GM21723 (cell line): ENCODE measurements at regions not wholly inside any gene's neighbourhood (a gene's known extent, or its start where the extent isn't known, plus 50 kb on each side); places are given as distances from the start of the nearest gene placed in this dataset.

ENCODE experiments used
- ATAC-seq: cut with Tn5 transposase; IDR thresholded peaks from one replicate; pipeline ENCODE4 v1.9.1; 2021; ENCODE audit warnings: mild to moderate bottlenecking, moderate library complexity; ENCODE audit not compliant: unreplicated experiment

DNA sequence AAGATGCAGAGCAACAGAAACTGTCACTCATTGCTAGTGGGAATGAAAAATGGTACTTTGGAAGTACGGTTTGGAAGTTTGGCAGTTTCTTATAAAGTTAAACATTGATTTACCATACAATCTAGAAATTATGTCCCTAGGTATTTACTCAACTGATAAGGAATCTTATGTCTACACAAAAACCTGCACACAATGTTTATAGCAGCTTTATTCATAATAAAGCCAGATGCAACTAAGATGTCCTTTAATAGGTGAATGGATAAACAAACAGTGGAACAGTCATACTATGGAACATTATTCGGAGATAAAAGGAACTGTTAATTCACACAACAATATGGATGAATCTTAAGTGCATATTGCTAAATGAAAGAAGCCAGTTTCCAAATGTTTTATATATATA lies 96.2 kb upstream of the SIRPA start:
- no peak for ATAC-seq

DNA sequence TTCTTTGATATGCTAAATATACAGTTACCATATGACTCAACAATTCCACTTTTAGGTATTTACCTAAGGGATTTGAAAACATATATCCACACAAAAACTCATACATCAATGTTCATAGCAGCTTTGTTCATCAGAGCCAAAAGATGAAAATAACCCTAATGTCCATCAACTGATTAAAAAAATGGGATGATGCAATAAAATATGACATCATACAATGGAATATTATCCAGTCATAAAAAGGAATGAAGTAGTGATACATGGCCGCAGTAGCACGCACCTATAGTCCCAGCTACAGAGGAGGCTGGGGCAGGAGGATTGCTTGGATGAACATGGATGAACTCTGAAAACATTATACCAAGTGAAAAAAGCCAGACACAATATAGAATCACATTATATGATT lies 101.4 kb upstream of the SIRPA start:
- no peak for ATAC-seq

DNA sequence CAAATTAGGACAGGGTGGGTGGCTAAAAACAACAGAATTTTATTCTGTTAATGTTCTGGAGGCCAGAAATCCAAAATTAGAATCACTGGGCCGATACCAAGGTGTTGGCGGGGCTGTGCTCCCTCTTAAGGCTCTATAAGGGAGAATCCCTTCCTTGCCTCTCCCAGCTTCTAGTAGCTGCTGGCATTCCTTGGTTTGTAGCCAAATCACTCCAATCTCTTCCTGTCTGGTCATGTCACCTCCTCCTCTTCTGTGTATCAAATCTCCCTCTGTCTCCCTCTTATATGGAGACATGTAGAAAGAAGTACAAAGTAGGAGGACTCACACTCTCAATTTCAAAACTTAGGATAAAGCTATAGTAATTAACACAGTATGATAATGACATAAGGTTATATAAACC lies 102.9 kb upstream of the SIRPA start:
- ATAC-seq: no peak

DNA sequence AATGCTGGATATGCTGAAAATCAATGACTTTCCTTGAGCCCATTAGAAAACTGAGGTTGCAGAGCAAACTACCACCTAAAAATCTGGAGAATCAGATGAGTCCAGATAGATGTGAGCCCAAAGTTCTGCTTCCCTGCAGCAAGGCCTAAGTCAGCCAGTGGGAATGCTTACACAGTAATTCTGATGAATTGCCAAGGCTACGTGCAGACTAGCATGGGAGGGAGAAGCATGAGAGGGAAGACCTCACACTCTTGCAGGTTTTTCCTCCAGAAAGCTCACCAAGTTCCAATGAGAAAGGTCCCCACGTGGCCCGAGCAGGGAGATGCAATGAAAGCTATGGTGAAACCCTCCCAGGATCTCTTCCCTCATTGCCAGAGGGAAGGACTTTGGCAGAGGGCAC lies 104.8 kb upstream of the SIRPA start:
- no peak for ATAC-seq

DNA sequence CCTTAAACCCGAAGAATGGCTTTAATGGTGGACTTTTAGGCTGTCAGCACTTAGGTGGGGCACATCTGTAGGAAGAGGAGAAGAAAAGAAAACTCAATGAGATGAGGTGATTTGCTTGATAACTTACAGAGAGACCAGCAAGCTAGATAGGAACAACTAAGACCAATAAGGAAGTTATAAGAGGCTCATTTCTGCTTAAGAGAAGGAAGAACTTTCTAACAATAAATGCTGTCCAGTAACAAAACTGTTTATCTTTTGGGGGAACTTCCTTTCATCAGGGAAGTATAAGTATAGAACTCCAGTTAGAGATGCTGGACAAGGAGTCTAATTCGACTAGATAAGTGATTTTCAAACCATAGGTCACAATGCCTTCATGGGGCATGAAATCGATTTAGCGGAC lies 107.2 kb upstream of the SIRPA start:
- ATAC-seq: no peak

DNA sequence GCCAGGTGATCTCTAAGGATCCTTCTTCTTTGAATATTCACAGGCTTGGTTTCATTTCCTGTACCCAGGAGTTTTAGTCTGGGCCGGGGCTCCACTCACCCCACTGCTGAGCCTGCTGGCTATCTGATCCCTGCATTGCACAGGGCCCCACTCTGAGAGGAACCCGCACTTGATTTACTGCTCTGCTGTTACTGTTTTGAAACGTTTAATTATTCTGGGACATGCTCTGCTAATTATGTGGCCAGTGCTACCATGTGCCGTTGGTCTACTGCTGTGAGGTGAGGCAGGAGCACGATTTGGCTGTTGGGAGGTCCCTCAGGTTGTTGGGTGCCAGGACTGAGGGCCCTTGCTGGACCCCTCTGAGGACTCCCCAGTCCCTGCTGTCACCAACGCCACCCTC lies 108.7 kb upstream of the SIRPA start:
- no peak for ATAC-seq

DNA sequence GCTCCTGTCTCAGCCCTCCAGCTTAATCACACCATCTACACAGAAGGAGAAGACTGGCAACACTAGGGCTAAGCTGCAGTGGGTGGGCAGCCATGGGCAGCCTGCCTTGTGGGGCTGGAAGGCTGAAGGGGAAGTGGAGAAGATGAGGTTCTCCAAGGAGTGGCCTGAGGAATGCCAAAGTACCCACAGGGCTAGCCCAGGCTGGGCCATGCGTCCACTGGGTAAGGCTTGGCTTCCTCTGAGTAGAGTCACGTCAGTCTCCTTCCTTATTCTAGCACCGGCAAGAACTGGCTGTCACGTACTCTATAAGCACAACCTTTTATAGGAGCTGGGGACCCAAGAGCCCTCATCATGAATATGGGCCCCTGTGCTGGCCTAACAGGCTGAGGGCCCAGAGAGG lies 110.6 kb upstream of the SIRPA start:
- no peak for ATAC-seq

DNA sequence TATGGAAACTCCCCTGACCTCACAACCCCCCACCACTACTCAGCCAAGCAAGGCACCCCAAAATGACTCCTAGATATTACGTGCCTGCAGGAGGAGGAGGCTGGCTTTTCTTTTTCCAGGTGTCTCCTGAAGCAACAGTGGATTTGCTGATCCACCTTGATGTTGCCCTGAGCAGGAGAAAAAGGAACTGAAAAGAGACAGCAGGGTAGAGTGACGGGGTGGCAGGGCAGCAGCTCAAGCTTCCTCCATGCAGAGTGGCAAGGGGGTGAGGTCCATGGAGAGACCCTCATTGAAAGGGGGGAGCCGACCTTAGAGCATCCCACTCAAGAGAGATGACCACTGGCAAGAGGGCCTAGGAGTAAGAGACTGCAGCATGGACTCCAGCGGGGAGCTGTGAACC lies 112.0 kb upstream of the SIRPA start:
- ATAC-seq: no peak

DNA sequence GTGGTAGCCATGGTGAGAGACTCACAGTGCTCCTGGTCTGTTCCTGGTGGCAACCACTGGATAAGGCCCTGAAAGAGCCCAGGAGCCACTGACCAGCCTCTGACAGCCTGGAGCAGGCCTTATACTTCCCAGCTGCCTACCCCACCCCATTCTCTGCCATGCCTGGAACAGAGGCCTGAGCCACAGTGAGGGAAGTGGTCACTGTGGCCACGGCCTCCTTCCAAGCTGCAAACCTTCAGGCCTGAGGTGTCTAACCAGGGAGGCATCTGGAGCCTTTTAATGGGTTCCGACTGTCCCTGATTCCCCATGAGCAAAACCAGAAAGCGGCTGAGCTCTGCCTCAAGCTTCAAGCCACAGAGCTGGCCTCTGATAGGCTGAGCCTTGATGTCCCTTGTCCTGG lies 113.0 kb upstream of the SIRPA start:
- no peak for ATAC-seq

DNA sequence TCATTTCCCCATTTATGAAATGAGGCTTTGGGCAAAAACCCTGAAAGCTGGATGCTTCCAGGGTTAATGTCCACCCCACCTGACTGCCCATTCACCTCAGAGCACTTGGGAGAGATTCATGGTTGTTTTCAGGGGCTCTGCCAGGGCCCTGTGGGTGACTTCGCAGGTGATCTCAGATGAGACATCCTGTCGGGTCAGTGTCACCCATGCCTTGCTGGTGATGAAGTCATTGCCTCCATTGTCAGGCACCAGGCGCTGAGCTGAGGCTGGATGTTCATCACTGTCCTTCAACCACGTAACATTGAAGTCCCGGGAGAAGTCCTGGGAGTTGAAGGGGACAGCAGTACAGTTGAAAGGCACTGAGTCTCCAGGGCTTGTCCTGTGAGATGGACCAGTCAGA lies 115.6 kb upstream of the SIRPA start:
- no peak for ATAC-seq

DNA sequence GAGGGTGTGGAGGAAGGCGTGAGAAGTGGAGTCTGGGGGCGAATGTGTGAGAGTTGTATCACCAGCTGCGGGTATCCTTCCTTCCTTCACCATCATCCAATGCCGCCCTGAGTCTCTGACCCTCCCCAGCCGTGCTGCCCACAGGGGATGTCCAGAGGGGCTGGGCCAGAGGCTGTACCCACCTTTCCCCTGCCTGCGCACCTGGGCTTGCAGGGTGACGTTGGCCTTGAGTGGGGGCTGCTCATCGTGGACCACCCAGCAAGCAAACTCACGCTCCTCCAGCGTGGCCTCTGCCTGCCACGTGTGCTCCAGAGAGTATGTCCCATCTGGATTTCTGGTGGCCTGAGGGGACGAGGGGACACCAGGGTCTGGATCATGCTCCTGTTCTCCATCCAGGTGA lies 116.9 kb upstream of the SIRPA start:
- ATAC-seq: no peak

DNA sequence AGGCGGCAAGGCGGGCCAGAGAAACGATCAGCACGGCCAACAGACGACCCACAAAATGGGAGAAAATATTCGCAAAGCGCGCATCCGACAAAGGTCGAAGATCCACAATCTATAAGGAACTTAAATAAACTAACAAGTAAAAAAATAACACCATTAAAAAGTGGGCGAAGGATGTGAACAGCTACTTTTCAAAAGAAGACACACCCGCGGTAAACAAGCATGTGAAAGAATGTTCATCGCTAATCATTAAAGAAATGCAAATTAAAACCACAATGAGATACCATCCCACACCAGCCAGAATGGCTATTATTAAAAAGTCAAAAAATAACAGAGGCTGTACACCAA lies 117.8 kb upstream of the SIRPA start:
- no peak for ATAC-seq

DNA sequence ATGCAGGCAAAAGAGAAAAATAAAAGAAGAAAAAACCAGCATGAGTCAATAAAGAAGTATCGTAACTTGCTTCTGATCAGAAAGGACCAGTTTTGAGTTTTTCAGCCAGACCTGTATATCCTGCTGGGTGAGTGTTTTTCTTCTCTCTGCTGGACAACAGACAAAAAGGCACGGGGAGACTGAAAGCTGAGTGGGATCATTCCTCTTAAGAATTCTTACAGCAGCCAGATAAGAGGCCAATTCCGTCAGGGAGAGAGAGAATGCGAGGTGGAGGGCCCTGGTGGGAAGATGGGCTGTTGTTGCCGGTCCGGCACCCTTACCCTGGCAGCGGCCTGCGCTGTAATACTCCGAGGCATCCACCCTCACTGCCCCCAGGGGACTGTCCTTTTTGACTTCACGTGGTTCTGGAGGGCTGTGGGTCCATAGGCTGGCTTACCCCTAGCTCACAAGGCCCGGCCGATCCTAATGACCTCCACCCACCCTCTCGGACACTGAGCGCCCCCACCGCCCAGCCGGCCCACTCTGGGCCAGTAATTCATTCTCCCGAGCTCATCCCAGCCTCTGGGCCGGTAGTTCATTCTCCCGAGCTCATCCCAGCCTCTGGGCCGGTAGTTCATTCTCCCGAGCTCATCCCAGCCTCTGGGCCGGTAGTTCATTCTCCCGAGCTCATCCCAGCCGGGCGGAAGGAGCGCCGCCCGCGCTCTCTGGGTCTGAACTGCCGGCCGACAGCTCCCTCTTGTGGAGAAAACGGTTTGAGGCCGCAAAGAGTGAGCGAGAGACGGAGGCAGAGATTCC lies 118.3 kb upstream of the SIRPA start:
- ATAC-seq: peak; percentile 91

DNA sequence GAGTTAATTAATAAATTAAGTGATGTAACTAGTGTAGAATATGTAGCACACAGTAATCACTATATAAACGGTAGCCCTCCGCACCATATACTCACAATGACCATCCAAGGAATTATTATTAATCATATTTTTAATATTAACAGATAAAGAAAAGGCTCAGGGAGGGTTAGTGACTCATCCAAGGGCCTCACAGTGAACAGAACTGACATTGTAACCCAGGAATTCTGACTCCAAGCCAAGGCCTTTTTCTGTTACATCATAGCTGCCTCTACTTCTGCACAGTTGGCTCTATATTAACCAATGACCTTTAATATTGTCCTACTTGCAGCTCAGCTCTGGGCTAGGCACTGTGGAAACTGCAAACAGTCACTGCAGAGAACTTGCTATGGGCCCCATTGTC lies 117.5 kb upstream of the SIRPG start:
- ATAC-seq: no peak

DNA sequence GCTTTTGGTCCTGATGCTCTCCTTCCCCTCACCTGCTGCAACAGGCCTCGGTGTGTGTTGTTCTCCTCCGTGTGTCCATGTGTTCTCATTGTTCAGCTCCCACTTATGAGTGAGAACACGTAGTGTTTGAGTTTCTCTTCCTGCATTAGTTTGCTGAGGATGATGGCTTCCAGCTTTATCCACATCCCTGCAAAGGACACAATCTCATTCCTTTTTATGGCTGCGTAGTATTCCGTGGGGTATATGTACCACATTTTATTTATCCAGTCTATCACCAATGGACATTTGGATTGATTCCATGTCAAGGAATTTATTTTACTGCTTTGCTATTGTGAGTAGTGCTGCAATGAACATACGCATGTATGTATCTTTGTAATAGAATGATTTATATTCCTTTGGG lies 116.9 kb upstream of the SIRPG start:
- ATAC-seq: no peak

DNA sequence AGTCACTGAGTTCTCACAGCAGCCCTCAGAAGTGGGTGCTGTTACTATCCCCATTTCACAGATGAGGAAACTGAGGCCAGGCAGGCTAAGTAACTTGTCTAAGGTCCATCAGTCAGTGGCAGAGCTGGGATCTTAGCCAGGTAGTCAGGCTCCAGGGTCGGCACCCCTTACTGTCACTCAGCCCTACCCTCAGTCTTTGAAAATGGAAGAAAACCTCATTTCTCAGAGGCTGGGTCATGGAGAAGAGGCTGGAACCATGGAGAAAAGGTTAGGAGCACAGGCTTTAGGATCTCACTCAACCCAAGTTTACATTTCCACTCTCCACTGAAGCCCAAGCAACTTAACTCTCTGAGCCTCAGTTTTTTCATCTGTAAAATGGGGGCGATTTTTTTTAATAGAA lies 116.2 kb upstream of the SIRPG start:
- ATAC-seq: no peak

DNA sequence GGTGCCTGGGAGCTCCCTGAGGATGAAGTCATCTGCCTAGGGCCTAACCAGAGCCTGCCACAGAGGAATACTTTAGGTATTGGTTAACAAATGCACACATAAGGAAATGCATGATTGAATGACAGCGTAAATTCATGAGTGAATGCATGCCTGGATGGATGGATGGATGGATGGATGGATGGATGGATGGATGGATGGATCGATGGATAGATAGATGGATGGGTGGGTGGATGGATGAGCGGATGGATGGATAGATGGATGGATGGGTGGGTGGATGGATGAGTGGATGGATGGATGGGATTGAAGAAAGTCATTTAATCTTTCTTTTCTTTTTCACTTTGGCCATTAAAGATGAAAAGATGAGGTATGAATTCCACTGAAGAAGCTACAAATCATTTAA lies 111.9 kb upstream of the SIRPG start:
- no peak for ATAC-seq

DNA sequence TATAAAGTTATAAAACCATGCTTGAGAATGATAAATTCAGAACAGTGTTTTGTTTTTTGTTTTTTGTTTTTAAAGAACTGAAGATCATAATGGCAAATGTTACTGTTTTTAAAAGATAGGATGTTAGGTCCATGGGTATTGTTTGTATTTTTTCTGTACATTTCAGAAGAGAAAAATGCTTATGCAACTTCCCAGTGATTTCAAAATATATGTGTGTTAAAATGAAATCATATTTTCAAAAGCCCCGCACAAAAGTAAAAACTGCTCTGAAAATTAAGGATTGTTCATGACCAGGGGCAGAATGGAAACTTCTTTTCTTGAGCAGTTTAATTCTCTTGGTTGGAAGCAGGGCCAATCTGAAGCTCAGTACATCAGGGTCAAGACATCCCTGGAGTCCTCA lies 109.2 kb upstream of the SIRPG start:
- no peak for ATAC-seq

DNA sequence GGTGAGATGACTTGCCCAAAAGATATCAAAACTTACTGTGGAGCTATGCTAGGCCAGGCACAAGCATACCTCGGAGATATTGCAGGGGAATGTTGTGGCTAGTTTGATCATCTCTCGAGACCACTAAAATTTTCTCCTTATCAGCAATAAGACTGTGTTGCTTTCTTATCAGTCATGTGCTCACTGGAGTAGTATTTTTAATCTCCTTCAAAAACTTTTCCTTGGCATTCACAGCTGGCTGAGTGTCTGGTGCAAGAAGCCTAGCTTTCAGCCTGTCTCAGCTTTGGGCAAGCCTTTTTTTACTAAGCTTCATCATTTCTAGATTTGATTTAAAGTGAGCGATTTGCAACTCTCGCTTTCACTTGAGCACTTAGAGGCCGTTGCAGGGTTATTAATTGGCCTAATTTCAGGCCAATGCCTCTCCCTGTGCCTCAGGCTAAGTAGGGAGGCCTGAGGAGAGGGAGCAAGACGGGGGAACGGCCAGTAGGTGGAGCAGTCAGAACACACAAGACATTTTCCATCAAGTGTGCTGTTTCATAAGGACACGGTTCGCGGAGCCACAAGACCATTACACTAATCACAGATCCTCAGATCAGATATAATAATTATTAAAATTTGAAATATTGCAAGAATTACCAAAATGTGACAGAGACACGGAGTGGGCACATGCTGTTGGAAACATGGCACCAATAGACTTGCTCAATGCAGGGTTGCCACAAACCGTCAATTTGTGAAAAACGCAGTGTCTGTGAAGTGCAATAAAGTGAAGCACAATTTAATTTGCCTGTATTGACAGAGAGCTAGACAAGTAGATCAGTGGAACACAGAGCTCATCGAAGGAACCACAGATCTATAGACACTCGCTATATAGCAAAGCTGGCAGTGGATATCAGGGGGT lies 106.8 kb upstream of the SIRPG start:
- peak; percentile 89 for ATAC-seq

DNA sequence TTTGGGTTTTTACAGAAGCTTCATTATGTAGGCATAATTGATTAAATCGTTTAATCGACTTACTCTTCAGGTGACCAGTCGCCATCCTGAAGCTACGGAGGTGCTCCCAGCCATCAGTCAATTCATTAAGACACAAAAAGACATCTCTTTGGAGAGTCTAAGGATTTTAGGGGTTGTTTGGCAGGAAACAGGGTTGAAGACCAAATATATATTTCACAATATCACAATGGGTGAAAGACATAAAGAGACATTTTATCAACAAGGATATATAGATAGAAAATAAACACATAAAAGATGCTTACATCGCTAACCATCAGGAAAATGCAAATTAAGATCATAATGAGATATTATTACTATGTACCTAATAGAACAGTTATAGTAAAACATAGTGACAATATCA lies 104.0 kb upstream of the SIRPG start:
- ATAC-seq: no peak

DNA sequence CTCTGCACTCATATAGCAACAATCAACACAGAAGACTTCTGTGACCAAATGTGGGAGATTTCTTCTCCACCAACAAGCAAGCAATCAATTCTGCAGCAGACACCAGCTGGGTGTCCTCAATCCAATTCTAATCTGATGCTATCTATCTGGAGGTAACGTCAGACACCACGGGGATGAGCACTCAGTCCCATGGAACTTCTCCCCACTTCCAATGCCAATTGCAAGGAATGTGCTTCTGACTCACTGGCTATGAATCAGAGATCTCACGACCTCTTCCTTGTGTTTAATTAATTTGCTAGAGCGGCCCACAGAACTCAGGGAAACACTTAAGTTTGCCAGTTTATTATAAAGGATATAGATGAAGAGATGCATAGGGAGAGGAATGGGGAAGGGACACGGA lies 103.5 kb upstream of the SIRPG start:
- no peak for ATAC-seq

DNA sequence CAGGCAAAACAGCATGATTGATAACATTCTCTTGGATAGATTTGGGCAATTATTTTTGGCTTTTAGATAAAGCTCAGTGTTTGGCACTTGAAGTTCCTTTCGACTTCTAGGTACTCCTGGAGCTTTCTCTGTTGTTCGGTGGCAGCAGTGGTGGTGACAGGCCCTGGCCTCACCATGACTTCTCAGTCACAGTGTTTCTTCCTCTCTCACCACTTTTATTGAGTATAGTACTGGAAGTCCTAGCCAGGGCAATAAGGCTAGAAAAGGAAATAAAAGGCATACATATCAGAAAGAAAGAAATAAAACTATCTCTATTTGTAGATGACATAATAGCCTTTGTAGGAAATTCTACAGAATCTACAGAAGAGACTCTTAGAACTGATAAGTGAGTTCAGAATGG lies 101.2 kb upstream of the SIRPG start:
- no peak for ATAC-seq
